GM18499 (cell line): ENCODE measurements at regions not wholly inside any gene's neighbourhood (a gene's known extent, or its start where the extent isn't known, plus 50 kb on each side); places are given as distances from the start of the nearest gene placed in this dataset.

Source experiments
- ATAC-seq: cut with Tn5 transposase; IDR thresholded peaks from one replicate; pipeline ENCODE4 v1.9.1; 2021; ENCODE audit warnings: moderate number of reproducible peaks; ENCODE audit not compliant: insufficient read depth, unreplicated experiment

DNA sequence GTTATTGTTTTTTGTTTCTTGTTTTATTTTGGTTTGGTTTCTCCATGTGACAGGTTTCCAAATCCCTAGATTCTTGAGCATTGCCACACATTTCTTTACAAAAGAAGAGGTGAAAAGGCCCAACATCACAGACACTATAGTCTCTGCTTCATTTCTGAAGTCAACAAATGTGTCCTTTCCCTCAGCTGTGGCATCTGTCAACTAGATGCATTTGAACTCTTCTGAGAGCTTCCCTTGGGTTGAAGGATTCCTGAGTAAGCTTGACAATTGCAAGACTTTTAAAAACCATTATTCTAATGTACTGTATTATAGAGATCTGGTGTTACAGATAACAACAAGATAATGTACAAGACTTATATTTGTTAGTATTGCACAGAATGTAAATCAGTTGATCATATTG is 703.3 kb upstream of the PKDCC start:
- no peak for ATAC-seq

DNA sequence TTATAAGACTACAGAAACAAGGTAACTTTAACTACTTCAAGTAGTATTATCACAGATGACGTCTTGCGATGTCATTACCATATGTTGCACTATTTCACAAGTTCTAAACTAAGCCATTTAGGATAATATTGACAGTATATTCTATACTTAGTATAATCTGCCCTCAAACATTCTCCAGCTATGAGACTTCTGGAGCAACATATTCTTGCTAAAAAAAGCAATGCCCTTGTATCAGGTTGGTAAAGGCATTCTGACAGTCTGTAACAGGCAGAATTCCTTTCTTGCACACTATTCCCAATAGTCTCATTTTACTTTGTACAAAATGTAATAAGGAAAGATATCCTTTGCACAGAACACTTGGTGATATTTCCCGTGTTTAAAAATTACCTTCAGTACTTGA is 694.8 kb upstream of the PKDCC start:
- no peak for ATAC-seq

DNA sequence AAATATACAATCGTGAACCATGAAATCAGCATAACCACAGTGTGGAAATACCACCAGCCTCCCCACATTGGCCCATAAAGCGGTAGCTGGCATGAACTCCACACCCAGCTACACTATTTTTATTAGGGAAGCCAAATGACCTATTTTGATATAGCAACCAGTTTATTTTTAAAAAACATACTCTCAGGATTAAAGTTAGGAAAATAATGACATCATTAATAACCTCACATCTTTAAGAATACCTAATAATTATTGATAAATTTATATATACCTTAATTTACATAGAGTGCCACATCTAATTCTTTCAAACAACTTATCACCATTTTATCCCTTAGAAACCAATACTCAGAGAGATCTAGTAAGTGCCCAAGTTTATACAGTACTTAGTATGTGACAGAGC is 692.0 kb upstream of the PKDCC start:
- ATAC-seq, result no peak

DNA sequence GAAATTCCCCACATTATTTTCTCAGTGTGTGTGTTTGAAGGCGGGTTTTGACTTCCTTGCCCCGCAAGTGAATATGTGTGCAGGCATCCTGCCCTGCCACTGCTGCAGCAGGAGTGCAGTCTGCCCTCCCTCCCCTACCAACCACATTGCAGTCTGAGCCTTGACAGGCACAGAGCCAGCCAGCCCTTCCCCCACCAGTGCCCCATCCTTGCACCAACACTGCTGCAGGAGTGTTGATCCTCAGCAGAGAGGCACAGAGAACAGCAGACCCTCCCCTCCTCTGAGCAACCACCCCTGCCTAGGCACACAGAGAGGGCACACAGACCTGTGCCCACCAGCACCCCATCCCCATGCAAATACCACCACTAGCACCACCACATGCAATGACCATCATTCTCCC is 683.0 kb upstream of the PKDCC start:
- no peak for ATAC-seq

DNA sequence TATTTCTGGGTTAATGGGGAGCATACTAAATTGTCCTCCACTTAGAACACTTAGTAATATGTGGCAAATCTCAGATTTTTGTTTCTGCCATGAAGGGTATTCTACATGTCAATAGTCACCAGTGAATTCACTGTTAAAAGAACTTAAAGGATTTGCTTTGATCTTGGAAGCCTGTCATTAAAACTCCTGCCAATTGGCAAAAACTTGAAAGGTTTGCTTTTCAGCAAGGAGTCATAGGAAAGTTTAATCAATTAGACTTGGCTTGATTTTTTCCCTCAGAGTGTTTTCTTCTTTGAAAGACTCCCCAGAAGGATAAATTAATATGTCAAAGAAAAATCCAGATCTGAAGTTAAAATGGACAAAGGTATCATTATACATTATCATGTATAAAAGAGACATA is 671.9 kb upstream of the PKDCC start:
- ATAC-seq, result no peak

DNA sequence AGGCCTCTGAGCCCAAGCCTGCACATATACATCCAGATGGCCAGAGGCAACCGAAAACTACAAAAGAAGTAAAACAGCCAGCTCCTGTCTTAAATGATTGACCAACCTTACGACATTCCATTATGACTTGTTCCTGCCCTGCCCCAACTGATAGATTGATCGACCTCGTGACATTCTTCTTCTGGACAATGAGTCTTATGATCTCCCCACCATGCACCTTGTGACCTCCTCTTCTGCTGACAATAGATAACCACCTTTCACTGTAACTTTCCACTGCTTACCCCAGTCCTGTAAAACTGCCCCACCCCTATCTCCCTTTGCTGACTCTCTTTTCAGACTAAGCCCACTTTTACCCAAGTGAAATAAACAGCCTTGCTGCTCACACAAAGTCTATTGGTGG is 670.0 kb upstream of the PKDCC start:
- no peak for ATAC-seq

DNA sequence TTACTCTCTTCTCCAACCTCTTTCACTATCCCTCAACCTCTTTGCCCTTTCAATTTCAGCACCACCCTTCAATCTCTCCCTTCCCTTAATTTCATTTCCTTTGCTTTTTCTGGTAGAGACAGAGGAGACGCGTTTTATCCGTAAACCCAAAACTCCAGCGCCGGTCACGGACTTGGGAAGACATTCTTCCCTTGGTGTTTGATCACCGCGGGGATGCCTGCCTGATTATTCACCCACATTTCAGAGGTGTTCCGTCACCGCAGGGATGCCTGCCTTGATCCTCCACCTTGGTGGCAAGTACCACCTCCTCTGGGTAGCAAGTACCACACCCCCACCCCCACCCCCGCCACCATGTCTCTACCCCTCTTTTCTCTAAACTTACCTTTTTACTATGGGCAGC is 669.4 kb upstream of the PKDCC start:
- ATAC-seq, result no peak

DNA sequence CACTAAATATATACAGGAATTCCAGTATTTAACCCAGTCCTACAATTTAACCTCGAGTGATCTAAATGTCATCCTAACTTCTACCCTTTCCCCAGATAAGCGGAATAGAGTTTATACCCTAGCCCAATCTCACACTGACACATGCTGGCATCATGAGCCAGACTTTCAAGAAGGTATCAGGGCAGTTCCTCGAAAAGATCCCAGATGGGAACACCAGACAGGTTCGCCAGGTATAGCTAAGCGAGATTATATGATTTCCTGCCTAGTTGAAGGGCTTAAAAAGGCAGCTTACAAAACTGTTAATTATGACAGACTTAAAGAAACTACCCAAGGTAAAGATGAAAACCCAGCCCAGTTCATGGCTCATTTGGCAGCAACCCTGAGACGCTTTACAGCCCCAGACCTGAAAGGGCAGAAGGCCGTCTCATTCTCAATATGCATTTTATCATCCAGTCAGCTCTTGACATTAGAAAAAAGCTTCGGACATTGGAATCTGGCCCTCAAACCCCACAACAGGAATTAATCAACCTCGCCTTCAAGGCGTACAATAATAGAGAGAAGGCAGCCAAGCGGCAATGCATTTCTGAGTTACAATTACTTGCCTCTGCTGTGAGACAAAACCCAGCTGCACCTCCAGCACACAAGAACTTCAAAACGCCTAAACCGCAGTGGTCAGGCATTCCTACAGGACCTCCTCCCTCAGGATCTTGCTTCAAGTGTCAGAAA is 668.2 kb upstream of the PKDCC start:
- no peak for ATAC-seq

DNA sequence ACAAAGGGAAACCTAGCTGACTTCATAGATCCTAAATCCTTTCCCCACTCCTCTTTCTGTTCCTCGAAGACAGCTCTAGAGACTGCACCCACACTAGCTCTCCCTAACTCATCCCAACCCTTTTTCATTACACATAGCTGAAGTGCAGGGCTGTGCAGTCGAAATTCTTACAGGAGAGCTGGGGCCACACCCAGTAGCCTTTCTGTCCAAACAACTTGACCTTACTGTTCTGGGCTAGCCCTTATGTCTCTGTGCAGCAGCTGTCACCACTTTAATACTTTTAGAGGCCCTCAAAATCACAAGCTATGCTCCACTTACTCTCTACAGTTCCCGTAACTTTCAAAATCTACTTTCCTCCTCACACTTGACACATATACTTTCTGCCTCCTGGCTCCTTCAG is 666.1 kb upstream of the PKDCC start:
- no peak for ATAC-seq

DNA sequence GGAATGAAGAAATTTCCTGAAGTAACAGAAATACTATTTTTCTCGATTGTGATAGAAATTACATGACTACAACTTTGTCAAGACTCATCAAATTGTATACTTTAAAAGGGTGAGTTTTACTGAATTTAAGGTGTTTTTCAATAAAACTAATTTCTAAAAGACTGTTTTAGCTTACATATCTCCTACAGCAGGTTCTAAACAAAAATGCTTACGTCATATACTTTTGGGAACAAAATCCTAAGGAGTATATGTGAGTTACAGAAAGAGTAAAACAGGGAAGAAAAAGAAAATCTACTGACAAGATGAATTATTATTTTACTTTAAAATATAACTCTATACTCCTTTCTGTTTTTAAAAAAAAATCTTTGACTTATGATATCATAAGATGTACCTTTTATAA is 660.3 kb upstream of the PKDCC start:
- no peak for ATAC-seq

DNA sequence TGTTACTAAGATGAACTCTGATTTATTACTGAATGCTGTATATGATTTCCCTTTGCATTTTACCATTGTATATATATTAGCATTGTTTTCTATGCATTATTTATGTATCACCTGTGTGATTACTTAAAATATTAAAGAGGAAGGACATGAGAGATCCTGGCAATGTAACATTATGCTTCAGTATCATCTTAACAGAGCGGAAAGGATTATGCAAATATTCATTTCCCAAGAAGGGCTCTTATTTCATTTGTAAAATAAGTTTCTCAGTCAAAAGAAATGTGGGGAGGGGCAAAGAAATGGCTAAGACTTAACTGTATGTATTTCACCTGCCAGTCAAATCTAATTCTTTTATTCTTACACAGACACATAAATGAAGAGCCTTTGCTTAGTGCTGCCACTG is 654.2 kb upstream of the PKDCC start:
- ATAC-seq, result no peak

DNA sequence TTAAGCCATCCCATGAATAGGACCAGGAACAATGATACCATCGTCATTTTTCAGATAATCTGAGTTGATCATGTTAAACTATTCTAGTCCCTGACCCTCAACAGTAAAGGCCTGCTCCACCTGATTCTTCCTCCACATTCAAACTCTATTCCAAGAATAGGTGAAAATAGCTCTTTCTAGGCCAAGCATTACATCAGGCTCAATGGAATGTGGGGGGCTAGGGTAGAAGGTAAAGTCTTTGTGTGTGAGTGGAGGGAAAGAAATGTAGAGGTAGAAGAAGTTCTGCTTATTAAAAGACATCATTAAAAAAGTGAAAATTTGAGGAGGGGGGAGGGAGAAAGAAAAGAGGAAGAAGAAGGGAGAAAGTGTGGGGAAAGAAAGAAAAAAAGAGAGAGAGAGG is 653.3 kb upstream of the PKDCC start:
- ATAC-seq, result no peak

DNA sequence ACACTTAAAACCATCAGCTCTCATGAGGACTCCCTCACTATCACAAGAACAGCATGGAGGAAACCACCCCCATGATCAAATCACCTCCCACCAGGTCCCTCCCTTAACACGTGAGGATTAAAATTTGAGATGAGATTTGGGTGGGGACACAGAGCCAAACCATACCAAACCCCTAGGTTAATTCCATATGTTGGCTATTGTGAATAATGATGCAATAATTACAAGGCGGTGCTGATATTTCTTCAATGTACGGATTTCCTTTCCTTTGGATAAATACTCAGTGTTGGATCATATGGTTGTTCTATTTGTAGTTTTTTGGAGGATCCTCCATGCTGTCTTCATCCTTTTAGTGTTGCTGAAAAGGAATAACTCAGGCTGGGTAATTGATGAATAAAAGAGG is 652.1 kb upstream of the PKDCC start:
- ATAC-seq, result no peak

DNA sequence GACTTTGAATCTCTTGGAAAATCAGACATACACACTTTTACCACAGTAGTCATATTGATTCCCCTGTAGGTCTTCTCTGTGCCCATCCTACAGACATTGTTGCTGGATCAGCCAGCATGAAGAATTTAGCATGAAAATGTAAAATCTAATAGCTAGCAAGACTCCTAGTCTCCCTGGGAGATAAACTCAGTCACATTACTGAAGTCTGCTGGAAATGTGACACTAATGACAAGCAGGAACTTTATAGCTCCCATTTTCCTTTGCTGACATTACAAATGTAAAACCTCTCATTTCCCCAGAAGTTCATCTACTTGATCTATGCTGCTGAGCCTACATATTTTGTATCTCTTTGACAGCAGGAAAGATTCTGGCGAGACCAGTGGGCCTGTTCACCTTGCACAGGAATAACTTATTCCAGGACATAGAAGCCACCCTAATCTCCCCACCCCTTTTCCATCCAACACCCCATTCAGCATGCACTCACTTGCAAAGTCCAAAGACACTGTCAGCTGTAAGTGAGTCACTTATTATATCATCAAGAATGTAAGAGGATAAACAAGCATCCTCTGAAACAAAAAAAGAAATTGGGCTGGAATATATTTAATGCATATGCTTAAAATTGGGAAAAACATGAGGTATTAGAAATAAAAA is 648.3 kb upstream of the PKDCC start:
- no peak for ATAC-seq

DNA sequence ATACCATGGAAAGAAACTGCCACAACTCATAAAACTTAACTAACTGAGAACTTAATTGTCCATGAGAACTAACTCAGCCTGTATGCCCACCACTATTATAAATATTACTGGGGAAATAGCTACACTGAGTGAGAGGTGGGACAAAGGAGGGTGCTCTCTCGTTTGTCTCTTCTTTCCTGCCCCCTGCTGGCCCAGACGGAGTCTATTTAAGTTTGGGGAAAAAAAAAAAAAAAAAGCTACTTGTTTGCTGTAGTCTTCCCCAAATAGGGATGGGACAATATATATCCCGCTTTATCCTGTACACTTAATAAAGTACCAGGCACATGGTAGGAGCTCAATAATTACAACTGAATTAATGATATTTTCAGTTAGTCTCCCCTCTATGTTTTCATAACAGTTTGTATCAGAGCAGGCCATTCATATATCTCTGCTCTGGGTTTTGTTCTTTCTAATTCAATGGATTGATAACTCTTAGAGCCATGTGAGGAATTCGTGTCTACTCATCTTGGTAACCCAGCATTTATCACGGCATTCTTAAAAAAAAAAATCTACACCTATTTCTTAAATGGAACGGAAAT is 647.6 kb upstream of the PKDCC start:
- ATAC-seq, result no peak

DNA sequence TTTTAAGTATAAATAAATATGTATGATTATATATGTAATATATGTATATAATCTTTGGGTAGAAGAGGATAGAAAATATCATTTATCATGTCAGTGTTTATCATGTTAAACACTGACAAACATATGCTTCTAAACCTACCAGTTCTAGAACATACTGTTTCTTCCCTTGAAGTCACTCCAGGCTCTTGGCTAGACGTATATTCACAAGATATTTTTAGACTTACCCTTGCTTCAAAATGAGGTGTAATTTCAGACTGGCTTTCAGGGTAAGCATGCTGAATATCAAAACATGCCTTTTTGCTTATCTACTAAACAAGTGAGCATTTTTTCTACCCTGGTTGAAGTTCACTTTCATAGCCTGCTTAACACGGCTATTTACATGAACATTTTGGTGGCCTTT is 642.4 kb upstream of the PKDCC start:
- ATAC-seq, result no peak

DNA sequence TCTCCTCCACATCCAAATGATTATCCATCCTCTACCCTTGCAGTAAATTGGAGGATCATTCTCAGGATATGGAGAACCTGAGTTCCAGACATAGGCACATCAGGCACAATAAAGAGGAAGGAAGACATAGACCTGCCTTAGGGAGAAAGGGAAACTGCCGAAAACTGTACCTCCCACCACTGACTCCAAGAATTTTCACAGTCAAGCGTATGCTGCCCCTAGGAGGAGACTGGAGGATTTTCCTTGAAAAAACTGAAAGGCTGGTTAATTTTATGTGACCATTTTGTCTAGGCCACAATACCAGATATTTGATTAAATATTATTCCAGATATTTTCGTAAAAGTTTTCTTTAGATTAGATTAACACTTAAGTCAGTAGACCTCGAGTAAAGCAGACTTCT is 638.5 kb upstream of the PKDCC start:
- no peak for ATAC-seq

DNA sequence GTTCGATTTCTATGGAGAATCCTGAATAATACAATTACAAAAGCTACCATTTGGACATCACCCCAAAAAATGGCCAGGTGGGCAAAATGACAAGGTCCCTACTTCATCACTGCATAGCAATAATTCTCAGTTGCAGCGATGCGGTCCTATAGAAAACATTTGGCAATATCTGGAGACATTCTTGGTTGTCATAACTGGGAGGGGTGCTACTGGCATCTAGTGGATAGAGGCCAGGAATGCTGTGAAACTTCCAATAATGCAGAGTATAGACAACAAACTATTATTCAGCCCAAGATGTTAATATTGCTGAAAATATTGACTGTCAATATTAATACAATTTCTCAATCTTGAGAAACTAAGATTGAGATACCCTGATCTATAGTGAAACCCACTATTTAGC is 637.8 kb upstream of the PKDCC start:
- no peak for ATAC-seq

DNA sequence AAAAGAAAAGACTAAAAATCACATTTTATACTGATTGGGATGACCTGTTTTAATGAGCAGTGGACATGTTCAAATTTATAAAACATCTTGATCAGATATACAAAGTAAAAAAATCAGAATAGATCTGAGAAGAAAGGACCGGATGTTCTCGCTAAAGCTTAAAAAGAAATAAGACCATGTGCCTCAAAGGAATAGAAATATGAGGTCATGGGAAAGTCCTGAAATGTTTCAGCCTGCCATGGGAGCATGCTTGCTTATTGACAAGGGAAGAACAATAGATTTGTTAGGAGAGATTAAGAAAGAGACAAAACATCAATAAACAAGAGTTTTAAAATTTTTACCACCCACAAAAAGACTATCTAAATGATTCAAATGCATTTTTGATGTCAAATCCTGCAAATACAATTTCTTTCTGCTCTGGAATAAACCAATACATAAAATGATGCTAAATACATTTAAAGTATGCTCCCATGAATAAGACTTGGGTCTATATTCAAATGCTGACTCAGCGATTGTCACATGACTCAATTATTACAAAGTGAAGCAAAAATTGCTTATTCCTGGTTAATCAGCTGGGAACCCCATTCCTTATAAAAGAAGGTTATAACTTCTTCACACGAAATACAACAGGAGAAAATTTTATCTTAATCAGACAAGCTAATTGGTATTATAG is 633.9 kb upstream of the PKDCC start:
- no peak for ATAC-seq

DNA sequence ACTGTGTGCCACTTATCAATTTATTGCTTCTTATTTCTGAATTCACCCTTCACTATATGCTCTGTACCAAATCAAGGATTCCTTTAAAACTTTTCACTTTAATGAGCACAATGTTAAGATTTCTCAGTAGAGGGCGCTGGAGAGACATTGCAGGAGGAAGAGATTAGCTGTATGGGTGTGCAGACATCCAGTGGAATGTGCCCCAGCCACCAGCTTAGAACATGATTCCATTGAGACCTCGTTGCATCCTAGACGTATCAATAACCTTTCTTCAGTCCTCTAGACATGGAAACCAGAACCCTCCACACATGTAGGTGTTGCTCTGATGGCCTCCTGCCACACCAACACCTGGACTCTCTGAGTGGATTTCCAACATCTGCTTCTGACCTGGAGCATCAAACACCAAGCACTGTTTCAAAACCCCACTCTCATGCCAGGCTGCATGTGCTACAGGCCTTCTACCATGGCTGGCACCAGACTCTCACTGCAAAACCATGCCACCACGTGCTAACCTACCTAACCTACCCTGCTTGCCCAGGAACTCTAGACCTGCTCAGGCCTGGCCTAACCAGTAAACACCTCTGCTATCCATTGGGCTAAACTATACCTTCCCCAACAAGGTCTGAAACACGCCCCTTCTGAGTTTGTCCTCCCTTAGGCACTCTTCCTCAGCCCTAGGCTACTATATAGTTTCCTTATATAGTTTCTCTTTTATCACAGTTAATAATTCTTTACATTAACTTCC is 633.2 kb upstream of the PKDCC start:
- ATAC-seq, result peak; percentile 48

DNA sequence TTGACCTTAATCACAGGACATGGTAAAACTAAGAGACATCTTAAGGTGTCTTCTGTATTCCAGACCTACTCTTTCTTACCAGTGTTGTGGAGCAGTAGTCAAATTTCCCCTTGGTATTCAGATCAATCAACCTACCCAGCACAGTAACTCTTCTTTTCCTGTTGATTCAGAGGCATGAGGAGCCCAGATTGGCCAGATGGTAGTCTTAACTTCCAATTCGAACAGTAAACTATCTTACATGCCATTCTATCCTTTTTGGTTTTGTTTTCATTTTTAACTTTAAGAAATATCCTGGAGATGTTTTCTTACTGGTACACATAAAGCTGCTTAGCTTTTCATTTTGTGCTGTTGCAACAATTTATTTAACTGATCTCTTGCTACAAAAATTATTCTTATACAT is 630.3 kb upstream of the PKDCC start:
- ATAC-seq, result no peak
